ENCODE measurements at regions not wholly inside any gene's neighbourhood (a gene's known extent, or its start where the extent isn't known, plus 50 kb on each side); places are given as distances from the start of the nearest gene placed in this dataset.

DNA sequence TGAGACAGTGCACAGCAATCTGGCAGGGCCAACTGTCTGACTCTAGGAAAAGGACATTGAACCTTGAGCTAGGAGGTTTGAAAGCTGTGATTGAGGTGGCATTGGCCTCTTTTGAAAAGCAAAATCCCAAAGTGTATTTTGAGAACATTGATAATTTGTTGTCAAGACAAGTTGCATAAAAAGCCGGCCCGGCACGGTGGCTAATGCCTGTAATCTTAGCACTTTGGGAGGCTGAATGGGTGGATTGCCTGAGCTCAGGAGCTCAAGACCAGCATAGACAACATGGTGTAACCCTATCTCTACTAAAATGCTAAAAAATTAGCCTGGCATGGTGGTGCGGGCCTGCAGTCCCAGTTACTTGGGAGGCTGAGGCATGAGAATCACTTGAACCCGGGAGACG, 331.6 kb downstream of the DUSP6 start:
- Histone ChIP-seq H3K79me2 (ENCODE audit: low read depth) (no peaks in the 10 kb centered on the region), H3K9me2 (ENCODE audit: insufficient read depth) (no peaks in the 10 kb centered on the region), H3K9me3 (ENCODE audit: insufficient read depth, low read depth) (no peaks in the 10 kb centered on the region), H2AFZ (no peak overlapping the region), H3K4me1 (replicated peaks; ENCODE audit: insufficient read depth) (peaks cover 10% of the 10 kb centered on the region; the same call in 1 of the 2 replicates), H3K4me3 (no peak overlapping the region), H4K20me1 (ENCODE audit: insufficient read depth) (no peaks in the 10 kb centered on the region), H3K27ac (no peak overlapping the region), H3K36me3 (ENCODE audit: low read depth) (no peaks in the 10 kb centered on the region), H3K27me3 (ENCODE audit: insufficient read depth, low read depth) (no peaks in the 10 kb centered on the region), H3K4me2 (no peak overlapping the region), H3F3A (ENCODE audit: insufficient read depth, low read depth) (no peaks in the 10 kb centered on the region)
- TF ChIP-seq, protein P1, sequence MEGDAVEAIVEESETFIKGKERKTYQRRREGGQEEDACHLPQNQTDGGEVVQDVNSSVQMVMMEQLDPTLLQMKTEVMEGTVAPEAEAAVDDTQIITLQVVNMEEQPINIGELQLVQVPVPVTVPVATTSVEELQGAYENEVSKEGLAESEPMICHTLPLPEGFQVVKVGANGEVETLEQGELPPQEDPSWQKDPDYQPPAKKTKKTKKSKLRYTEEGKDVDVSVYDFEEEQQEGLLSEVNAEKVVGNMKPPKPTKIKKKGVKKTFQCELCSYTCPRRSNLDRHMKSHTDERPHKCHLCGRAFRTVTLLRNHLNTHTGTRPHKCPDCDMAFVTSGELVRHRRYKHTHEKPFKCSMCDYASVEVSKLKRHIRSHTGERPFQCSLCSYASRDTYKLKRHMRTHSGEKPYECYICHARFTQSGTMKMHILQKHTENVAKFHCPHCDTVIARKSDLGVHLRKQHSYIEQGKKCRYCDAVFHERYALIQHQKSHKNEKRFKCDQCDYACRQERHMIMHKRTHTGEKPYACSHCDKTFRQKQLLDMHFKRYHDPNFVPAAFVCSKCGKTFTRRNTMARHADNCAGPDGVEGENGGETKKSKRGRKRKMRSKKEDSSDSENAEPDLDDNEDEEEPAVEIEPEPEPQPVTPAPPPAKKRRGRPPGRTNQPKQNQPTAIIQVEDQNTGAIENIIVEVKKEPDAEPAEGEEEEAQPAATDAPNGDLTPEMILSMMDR (conservative IDR thresholded peaks at IDR 0.05): no peak
- TF ChIP-seq EZH2 (IDR thresholded peaks at IDR 0.05; ENCODE audit: low read depth): no peak
- intact Hi-C loops (cut with micrococcal nuclease; ENCODE audit: unreplicated experiment): no loop called here
- CTCF ChIA-PET: no interaction called here
- no TSS peak for BruUV-seq (replicated peaks)
- DNase-seq: no peak
- POLR2A ChIA-PET (ENCODE audit: unreplicated experiment): no interaction called here

GRCh38 chr12:89020121-89020480, 332.2 kb downstream of the DUSP6 start:
- CTCF ChIA-PET: no interaction called here
- intact Hi-C loops (cut with micrococcal nuclease; ENCODE audit: unreplicated experiment): no loop called here

GRCh38 chr12:89019439-89020120, 332.7 kb downstream of the DUSP6 start:
- H3K9me3 ChIP-seq (ENCODE audit: insufficient read depth, low read depth): no peaks in the 10 kb centered on the region
- H3K27ac ChIP-seq: no peak overlapping the region
- peaks cover 10% of the 10 kb centered on the region; the same call in 1 of the 2 replicates for H3K4me1 ChIP-seq (replicated peaks; ENCODE audit: insufficient read depth)
- TF ChIP-seq EZH2 (IDR thresholded peaks at IDR 0.05; ENCODE audit: low read depth): no peak
- TF ChIP-seq, protein P1 (conservative IDR thresholded peaks at IDR 0.05): peak; percentile 92
- no peaks in the 10 kb centered on the region for H3K27me3 ChIP-seq (ENCODE audit: insufficient read depth, low read depth)
- ChIA-PET CTCF (interaction anchor here (0.6 to 0.7 kb wide), 2 partner anchors 434 to 1278 kb away, joined by 3 read pairs; no protein-coding TSS in a partner anchor), POLR2A (ENCODE audit: unreplicated experiment) (no interaction called here)
- H3F3A ChIP-seq (ENCODE audit: insufficient read depth, low read depth): no peaks in the 10 kb centered on the region
- H3K9me2 ChIP-seq (ENCODE audit: insufficient read depth): no peaks in the 10 kb centered on the region
- no peaks in the 10 kb centered on the region for H3K36me3 ChIP-seq (ENCODE audit: low read depth)
- peak overlapping the region; percentile 69 for H2AFZ ChIP-seq
- H4K20me1 ChIP-seq (ENCODE audit: insufficient read depth): no peaks in the 10 kb centered on the region
- peak overlapping the region; percentile 87 for H3K4me2 ChIP-seq
- intact Hi-C loops (cut with micrococcal nuclease; ENCODE audit: unreplicated experiment): loop anchor here (1.0 to 5.0 kb wide), 7 partner anchors 31 to 1918 kb away; partner anchors contain the start of genes CEP290, DUSP6, GALNT4 and TMTC3
- H3K79me2 ChIP-seq (ENCODE audit: low read depth): no peaks in the 10 kb centered on the region
- DNase-seq: peak; percentile 68 to 71
- H3K4me3 ChIP-seq: peak overlapping the region; percentile 51
- no TSS peak for BruUV-seq (replicated peaks)

More at GRCh38 chr12:89020121-89020480, 332.2 kb downstream of the DUSP6 start:
- POLR2A ChIA-PET (ENCODE audit: unreplicated experiment): no interaction called here
- H3K9me2 ChIP-seq (ENCODE audit: insufficient read depth): no peaks in the 10 kb centered on the region
- no peak overlapping the region; the same call in 1 of the 2 replicates for H3K4me3 ChIP-seq
- no peaks in the 10 kb centered on the region for H4K20me1 ChIP-seq (ENCODE audit: insufficient read depth)
- peak overlapping the region; percentile 69 for H2AFZ ChIP-seq
- no peak for DNase-seq
- no peaks in the 10 kb centered on the region for H3K27me3 ChIP-seq (ENCODE audit: insufficient read depth, low read depth)
- BruUV-seq (replicated peaks): no TSS peak
- TF ChIP-seq, protein P1 (conservative IDR thresholded peaks at IDR 0.05): no peak
- TF ChIP-seq EZH2 (IDR thresholded peaks at IDR 0.05; ENCODE audit: low read depth): no peak
- H3K36me3 ChIP-seq (ENCODE audit: low read depth): no peaks in the 10 kb centered on the region
- H3K4me2 ChIP-seq: peak overlapping the region; percentile 87
- H3K27ac ChIP-seq: no peak overlapping the region
- H3K79me2 ChIP-seq (ENCODE audit: low read depth): no peaks in the 10 kb centered on the region
- no peaks in the 10 kb centered on the region for H3K9me3 ChIP-seq (ENCODE audit: insufficient read depth, low read depth)
- peaks cover 10% of the 10 kb centered on the region; the same call in 1 of the 2 replicates for H3K4me1 ChIP-seq (replicated peaks; ENCODE audit: insufficient read depth)
- no peaks in the 10 kb centered on the region for H3F3A ChIP-seq (ENCODE audit: insufficient read depth, low read depth)
